ENCODE measurements at regions not wholly inside any gene's neighbourhood (a gene's known extent, or its start where the extent isn't known, plus 50 kb on each side); places are given as distances from the start of the nearest gene placed in this dataset.

- no peak overlapping the region for H3K27ac ChIP-seq
- TF ChIP-seq, protein P1, sequence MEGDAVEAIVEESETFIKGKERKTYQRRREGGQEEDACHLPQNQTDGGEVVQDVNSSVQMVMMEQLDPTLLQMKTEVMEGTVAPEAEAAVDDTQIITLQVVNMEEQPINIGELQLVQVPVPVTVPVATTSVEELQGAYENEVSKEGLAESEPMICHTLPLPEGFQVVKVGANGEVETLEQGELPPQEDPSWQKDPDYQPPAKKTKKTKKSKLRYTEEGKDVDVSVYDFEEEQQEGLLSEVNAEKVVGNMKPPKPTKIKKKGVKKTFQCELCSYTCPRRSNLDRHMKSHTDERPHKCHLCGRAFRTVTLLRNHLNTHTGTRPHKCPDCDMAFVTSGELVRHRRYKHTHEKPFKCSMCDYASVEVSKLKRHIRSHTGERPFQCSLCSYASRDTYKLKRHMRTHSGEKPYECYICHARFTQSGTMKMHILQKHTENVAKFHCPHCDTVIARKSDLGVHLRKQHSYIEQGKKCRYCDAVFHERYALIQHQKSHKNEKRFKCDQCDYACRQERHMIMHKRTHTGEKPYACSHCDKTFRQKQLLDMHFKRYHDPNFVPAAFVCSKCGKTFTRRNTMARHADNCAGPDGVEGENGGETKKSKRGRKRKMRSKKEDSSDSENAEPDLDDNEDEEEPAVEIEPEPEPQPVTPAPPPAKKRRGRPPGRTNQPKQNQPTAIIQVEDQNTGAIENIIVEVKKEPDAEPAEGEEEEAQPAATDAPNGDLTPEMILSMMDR (IDR thresholded peaks at IDR 0.05), result no peak
- TF ChIP-seq ZFX (IDR thresholded peaks at IDR 0.05; ENCODE audit: borderline replicate concordance), result no peak
Measured at GRCh38 chr4:33161202-33161601, 2441.0 kb downstream of the PCDH7 start.

DNA sequence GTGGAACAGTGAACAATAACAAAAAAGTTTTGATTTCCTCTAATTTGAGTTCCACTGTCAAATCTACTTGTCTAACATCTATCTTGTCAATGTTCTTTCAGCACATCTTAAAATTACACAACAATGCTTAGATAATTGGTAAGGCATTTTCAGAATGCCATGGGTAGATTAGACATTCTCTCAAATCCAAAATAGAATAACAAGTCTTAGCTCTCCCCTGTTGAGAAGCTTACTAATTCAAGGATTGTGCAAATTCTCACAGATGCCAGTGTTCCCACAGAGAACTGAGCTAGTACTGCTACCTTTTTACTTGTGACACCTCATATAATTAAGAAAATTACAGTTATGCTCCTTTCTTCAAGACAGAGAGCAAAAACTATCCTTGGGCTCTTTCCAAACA, 2442.0 kb downstream of the PCDH7 start:
- H3K27ac ChIP-seq, result no peak overlapping the region
- no peak for TF ChIP-seq ZFX (IDR thresholded peaks at IDR 0.05; ENCODE audit: borderline replicate concordance)
- TF ChIP-seq, protein P1 (IDR thresholded peaks at IDR 0.05), result no peak

DNA sequence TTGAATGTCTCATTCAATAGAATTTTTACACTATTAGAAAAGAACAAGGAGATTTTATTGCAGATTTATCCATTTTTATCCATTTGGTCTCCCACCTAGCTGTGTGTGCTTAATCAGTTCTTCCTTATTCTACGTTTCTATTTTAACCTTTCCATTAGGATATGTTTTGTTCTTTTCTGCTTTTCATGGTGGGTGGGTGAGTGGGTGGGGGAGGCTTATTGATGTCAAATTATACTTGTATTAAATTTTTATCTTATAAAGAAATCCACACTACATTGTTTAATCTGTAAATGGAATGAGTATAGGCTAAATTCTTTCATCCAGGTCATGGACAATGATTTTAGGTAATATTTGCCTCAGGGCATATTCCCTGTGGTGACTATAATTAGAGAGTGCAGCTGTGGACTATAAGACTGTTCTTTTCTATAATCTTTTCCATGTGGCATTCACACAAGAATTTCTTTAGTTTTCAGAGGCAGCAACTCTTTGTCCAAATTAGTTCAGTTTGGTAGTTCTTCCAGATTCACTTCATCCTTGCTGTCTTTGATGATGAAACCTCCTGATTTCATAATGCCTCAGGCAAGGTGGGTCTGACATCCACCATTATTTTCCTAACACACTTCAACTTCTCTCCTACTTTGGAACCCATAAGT, 2451.8 kb downstream of the PCDH7 start:
- TF ChIP-seq, protein P1 (IDR thresholded peaks at IDR 0.05), result no peak
- TF ChIP-seq ZFX (IDR thresholded peaks at IDR 0.05; ENCODE audit: borderline replicate concordance), result no peak
- H3K27ac ChIP-seq, result no peak overlapping the region

DNA sequence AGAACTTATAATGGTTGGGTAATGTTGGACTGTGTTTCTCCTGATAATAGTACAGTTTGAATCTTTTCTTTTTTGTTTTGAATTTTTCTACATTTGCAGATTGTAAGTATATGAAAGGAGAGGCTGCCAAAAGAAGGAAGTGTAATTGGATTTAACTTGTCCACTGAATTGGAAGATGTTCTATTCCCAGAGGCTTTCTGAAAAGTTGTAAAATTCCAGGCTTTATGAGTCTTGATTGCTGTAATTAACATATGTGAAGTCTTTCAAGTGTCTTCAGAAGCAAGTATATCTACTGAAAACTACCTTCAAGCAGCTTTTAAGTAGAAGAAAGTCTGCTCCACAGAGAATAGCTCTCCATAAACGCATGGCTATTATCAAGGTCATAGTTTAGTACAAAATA, 2456.4 kb downstream of the PCDH7 start:
- H3K27ac ChIP-seq, result no peak overlapping the region
- TF ChIP-seq, protein P1 (IDR thresholded peaks at IDR 0.05), result no peak
- no peak for TF ChIP-seq ZFX (IDR thresholded peaks at IDR 0.05; ENCODE audit: borderline replicate concordance)

GRCh38 chr4:33184657-33185290, 2464.6 kb downstream of the PCDH7 start:
- no peak for TF ChIP-seq ZFX (IDR thresholded peaks at IDR 0.05; ENCODE audit: borderline replicate concordance)
- TF ChIP-seq, protein P1 (IDR thresholded peaks at IDR 0.05), result no peak
- no peak overlapping the region for H3K27ac ChIP-seq

GRCh38 chr4:33187035-33187434, 2466.9 kb downstream of the PCDH7 start:
- TF ChIP-seq, protein P1 (IDR thresholded peaks at IDR 0.05), result no peak
- no peak for TF ChIP-seq ZFX (IDR thresholded peaks at IDR 0.05; ENCODE audit: borderline replicate concordance)
- no peak overlapping the region for H3K27ac ChIP-seq

DNA sequence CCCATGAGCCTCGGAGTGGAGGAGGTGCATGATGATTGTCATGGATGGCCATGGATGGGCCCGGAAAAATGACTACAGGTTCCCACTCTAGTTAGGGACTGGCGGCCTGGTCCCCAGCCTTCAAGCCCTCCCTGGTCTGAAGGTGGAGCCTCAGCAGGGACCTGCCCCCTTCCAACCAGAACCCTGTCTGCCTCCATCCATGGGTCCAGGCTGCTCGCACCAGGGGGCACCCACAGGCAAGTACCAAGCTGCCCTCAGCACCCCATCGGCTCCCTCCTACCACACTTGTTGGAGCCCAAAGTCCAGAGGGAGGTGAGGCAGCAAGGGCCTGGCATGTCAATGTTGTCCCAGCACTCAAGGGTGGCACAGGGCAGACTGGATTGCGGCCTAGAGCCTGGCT, 2468.6 kb downstream of the PCDH7 start:
- TF ChIP-seq, protein P1 (IDR thresholded peaks at IDR 0.05), result no peak
- no peak for TF ChIP-seq ZFX (IDR thresholded peaks at IDR 0.05; ENCODE audit: borderline replicate concordance)
- no peak overlapping the region for H3K27ac ChIP-seq

All from 22Rv1 (cell line).